Panc1 (cell line): ENCODE measurements at regions not wholly inside any gene's neighbourhood (a gene's known extent, or its start where the extent isn't known, plus 50 kb on each side); places are given as distances from the start of the nearest gene placed in this dataset.

Experiments used
- ATAC-seq: fragments of 200-7000 bp; cut with Tn5 transposase; 2 replicates; pipeline ENCODE4 v1.9.1; 2020; ENCODE audit warnings: mild to moderate bottlenecking, moderate library complexity
- BruUV-seq: library from RNA; stranded (reverse); fragments of 400-500 nt; replicated peaks from 2 replicates; lab custom pipeline; 2021; lab: Mats Ljungman, UMichigan
- CTCF ChIA-PET: fragments of 300-600 bp; sonication (Branson Sonifier 250); formaldehyde crosslinking; loops from one replicate; lab custom pipeline; 2022; ENCODE audit warnings: antibody characterized with exemption; lab: Charles Lee
- POLR2A ChIA-PET: fragments of 300-600 bp; sonication (Branson Sonifier 250); formaldehyde crosslinking; loops from one replicate; lab custom pipeline; 2022; ENCODE audit warnings: antibody characterized with exemption; lab: Charles Lee
- DNase-seq: peaks from one replicate; pipeline ENCODE4 v3.0.0-alpha.2; 2010; ENCODE audit warnings: low read depth, low spot score
- H3K27ac ChIP-seq: 2 replicates; pipeline ENCODE4 v1.5.1; 2011; ENCODE audit warnings: mild to moderate bottlenecking, low read length, inconsistent platforms
- H3K27me3 ChIP-seq: fragments of 200-500 bp; sonication (Bioruptor generic); 2 replicates; pipeline ENCODE4 v1.6.0; 2014; ENCODE audit warnings: low read length, inconsistent platforms; ENCODE audit not compliant: control insufficient read depth, insufficient read depth
- H3K36me3 ChIP-seq: fragments of 200-500 bp; sonication (Bioruptor generic); 2 replicates; pipeline ENCODE4 v1.5.1; 2014; ENCODE audit warnings: inconsistent platforms, mild to moderate bottlenecking, low read length, moderate library complexity; ENCODE audit not compliant: control insufficient read depth, insufficient read depth
- H3K4me1 ChIP-seq: 2 replicates; pipeline ENCODE4 v1.5.1; 2011; ENCODE audit warnings: inconsistent platforms, mild to moderate bottlenecking, low read length, moderate library complexity; ENCODE audit not compliant: control insufficient read depth, insufficient read depth
- H3K4me3 ChIP-seq, 2 experiments: 2 replicates each; pipeline ENCODE4 v1.5.1; 2011 to 2012; ENCODE audit warnings: low read depth in 2 of 2, low read length in 2 of 2, mild to moderate bottlenecking in 2 of 2, inconsistent platforms in 1 of 2, moderate library complexity in 1 of 2
- H3K9me3 ChIP-seq: fragments of 200-500 bp; sonication (Bioruptor generic); 2 replicates; pipeline ENCODE4 v1.5.1; 2014; ENCODE audit warnings: low read depth, mild to moderate bottlenecking, inconsistent platforms, low read length, moderate library complexity; ENCODE audit not compliant: control insufficient read depth, insufficient read depth
- CTCF ChIP-seq: fragments of 450-650 bp; IDR thresholded peaks from 2 replicates; pipeline ENCODE4 v1.5.1; 2017; ENCODE audit warnings: mild to moderate bottlenecking
- POLR2AphosphoS5 ChIP-seq: IDR thresholded peaks from 2 replicates; pipeline ENCODE4 v1.6.1; 2012; ENCODE audit warnings: mild to moderate bottlenecking, low read depth, low read length, moderate library complexity
- REST ChIP-seq, 2 experiments: IDR thresholded peaks; 2 replicates each; pipeline ENCODE4 v1.6.1; 2011 to 2012; ENCODE audit warnings: low read depth in 2 of 2, control low read depth in 1 of 2, low read length in 1 of 2, mild to moderate bottlenecking in 1 of 2, moderate library complexity in 1 of 2; ENCODE audit not compliant: insufficient read depth in 1 of 2
- SIN3A ChIP-seq: IDR thresholded peaks from 2 replicates; pipeline ENCODE4 v1.6.1; 2012; ENCODE audit warnings: low read depth, mild to moderate bottlenecking, low read length, moderate library complexity, borderline replicate concordance; ENCODE audit not compliant: insufficient read depth
- TCF7L2 ChIP-seq: IDR thresholded peaks from 2 replicates; pipeline ENCODE4 v1.6.1; 2011; ENCODE audit warnings: mild to moderate bottlenecking, low read depth, low read length, inconsistent platforms
- in situ Hi-C: cut with HindIII; loops from 2 replicates; pipeline ENCODE4 v1.10.0; 2016; ENCODE audit warnings: low sequenced_read_pairs, low pct_unique_long_range_greater_than_20kb
- intact Hi-C: fragments of 100-400 bp; cut with micrococcal nuclease; formaldehyde crosslinking; loops from one replicate; pipeline ENCODE4 v1.10.0; 2022; ENCODE audit not compliant: unreplicated experiment

DNA sequence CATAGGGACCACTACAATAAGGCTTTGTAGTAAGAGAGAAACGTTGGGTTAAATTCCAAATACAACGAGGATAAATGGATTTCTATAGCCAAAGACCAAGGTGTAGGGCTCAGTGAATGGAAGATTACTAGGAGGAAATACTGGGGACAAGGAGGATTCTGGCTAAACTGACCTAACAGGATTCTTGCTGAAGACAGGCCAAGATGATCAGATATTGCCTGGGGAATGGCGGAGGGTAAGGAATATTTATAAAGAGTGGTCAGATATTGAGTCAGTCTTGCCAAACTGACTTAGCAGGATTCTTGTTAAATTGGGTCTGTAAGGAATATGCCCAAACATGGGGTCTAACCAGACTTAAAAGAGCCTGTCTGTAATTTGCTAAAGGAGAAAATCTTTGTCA lies 463.8 kb downstream of the EDEM1 start:
- CTCF ChIA-PET: no interaction called here
- in situ Hi-C loops: no loop called here
- POLR2A ChIA-PET: no interaction called here
- H3K9me3 ChIP-seq: no peaks in the 10 kb centered on the region
- no TSS peak for BruUV-seq
- intact Hi-C loops: no loop called here
- ATAC-seq (no peak), DNase-seq (no peak)
- H3K4me3 ChIP-seq: no peak overlapping the region
- H3K4me1 ChIP-seq: no peaks in the 10 kb centered on the region
- TF ChIP-seq POLR2AphosphoS5 (no peak), CTCF (no peak), TCF7L2 (no peak), SIN3A (no peak), REST (IDR thresholded peaks at IDR 0.05; ENCODE audit: insufficient read depth in 1 of 2, low read depth in 2 of 2, low read length in 1 of 2) (no peak)
- no peaks in the 10 kb centered on the region for H3K36me3 ChIP-seq
- H3K27ac ChIP-seq: no peak overlapping the region
- no peaks in the 10 kb centered on the region for H3K27me3 ChIP-seq

DNA sequence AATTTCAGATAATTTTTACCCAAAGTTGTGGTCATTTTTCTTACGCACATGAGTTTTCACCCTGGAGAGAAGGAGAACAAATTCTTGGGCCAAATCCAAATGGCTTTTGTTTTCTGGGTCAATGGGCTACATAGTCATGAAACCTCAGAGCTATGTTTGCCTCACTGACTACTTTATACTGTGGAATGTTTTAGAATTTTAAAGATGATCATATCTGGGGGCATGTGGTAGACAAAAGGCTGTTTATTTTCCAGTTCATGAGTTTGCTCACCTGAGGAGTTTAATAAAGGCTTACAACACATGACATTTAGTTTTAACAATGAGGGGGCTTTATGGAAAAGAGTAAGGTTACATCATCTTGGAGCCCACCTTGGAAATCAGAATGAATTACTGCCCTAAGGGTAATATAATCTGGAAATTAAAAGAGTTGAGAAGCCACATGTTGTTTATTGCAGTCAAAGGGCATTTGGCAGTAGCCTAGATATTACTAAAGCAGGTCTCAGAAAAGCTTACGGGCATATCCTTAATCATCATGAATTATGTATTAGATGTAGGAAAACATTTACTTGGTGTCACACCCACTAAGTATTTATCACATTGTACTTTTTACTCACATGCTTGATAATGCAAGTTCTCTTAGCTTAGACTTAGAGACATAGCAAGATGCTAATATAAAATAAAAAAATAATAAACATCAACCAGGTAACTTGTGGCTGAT lies 466.1 kb downstream of the EDEM1 start:
- intact Hi-C loops (no loop called here), in situ Hi-C loops (no loop called here)
- ChIA-PET POLR2A (no interaction called here), CTCF (no interaction called here)
- H3K27me3 ChIP-seq: no peaks in the 10 kb centered on the region
- no peaks in the 10 kb centered on the region for H3K36me3 ChIP-seq
- no TSS peak for BruUV-seq
- no peak overlapping the region for H3K27ac ChIP-seq
- no peak overlapping the region for H3K4me3 ChIP-seq
- ATAC-seq (no peak), DNase-seq (no peak)
- no peaks in the 10 kb centered on the region for H3K4me1 ChIP-seq
- TF ChIP-seq REST (IDR thresholded peaks at IDR 0.05; ENCODE audit: insufficient read depth in 1 of 2, low read depth in 2 of 2, low read length in 1 of 2) (no peak), TCF7L2 (no peak), CTCF (no peak), POLR2AphosphoS5 (no peak), SIN3A (no peak)
- no peaks in the 10 kb centered on the region for H3K9me3 ChIP-seq
